Body of pancreas (tissue), 4 donors: ENCODE measurements at regions not wholly inside any gene's neighbourhood (a gene's known extent, or its start where the extent isn't known, plus 50 kb on each side); places are given as distances from the start of the nearest gene placed in this dataset.

ENCODE experiments used
- POLR2A ChIP-seq, 3 donors: fragments of 450-650 bp; IDR thresholded peaks; one replicate each; pipeline ENCODE4 v1.6.1; 2016; ENCODE audit warnings: antibody characterized with exemption in 3 of 3, mild to moderate bottlenecking in 2 of 3
- TF ChIP-seq, protein P1 (sequence below), 7 experiments: fragments of 450-650 bp in 4 of 7; fragments of 200-600 bp in 3 of 7; sonication (generic) in 3 of 7; IDR thresholded peaks; one replicate each; pipeline ENCODE4 v1.5.1; 2016 to 2019; ENCODE audit warnings: antibody characterized with exemption in 7 of 7

DNA sequence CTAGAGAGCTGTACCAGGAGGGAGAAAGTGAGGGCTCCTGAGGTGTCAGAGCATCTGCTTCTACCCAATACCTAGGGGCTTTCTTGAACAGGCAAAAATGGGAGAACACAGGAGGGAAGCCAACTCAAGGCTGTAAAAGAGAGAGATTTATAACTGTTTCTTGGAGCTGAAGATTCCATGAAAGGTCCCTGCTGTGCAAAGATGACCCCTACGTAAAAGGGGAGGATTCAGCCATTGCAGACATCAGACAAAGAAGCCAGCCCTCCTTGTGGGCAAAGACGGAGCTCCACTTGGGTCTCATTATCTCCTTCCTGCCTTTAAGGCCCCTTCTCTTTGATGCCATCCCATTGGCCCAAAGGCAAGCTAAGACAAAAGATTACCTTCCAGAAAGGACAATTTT lies 524.1 kb upstream of the CAMK1G start:
- TF ChIP-seq POLR2A (IDR thresholded peaks at IDR 0.05): no peak
- TF ChIP-seq, protein P1, sequence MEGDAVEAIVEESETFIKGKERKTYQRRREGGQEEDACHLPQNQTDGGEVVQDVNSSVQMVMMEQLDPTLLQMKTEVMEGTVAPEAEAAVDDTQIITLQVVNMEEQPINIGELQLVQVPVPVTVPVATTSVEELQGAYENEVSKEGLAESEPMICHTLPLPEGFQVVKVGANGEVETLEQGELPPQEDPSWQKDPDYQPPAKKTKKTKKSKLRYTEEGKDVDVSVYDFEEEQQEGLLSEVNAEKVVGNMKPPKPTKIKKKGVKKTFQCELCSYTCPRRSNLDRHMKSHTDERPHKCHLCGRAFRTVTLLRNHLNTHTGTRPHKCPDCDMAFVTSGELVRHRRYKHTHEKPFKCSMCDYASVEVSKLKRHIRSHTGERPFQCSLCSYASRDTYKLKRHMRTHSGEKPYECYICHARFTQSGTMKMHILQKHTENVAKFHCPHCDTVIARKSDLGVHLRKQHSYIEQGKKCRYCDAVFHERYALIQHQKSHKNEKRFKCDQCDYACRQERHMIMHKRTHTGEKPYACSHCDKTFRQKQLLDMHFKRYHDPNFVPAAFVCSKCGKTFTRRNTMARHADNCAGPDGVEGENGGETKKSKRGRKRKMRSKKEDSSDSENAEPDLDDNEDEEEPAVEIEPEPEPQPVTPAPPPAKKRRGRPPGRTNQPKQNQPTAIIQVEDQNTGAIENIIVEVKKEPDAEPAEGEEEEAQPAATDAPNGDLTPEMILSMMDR (IDR thresholded peaks at IDR 0.05): no peak
